ENCODE measurements at regions not wholly inside any gene's neighbourhood (a gene's known extent, or its start where the extent isn't known, plus 50 kb on each side); places are given as distances from the start of the nearest gene placed in this dataset.

GRCh38 chr20:19125508-19125907, 86.9 kb upstream of the SLC24A3 start:
- Histone ChIP-seq H3K4me2 (ENCODE audit: low read length) (no peak overlapping the region), H4K20me1 (ENCODE audit: insufficient read depth) (no peaks in the 10 kb centered on the region), H3K27ac (ENCODE audit: low read length) (no peak overlapping the region), H3K36me3 (ENCODE audit: insufficient read depth, low read length) (no peaks in the 10 kb centered on the region), H2AFZ (ENCODE audit: low read depth, low read length) (no peak overlapping the region), H3K79me2 (replicated peaks; ENCODE audit: insufficient read depth, low read length) (no peaks in the 10 kb centered on the region), H3K9me3 (ENCODE audit: low read length) (no peaks in the 10 kb centered on the region), H3K9ac (ENCODE audit: low read length) (no peak overlapping the region), H3K4me3 (ENCODE audit: low read length) (no peak overlapping the region), H3F3A (ENCODE audit: insufficient read depth, low read length, poor library complexity, severe bottlenecking) (no peaks in the 10 kb centered on the region), H3K27me3 (ENCODE audit: insufficient read depth, low read depth, low read length) (no peaks in the 10 kb centered on the region), H3K9me2 (ENCODE audit: insufficient read depth, low read length) (no peaks in the 10 kb centered on the region)
- TF ChIP-seq SMC3 (conservative IDR thresholded peaks at IDR 0.05; ENCODE audit: poor library complexity) (no peak), TAF1 (IDR thresholded peaks at IDR 0.05; ENCODE audit: low read depth) (no peak), CTCF (IDR thresholded peaks at IDR 0.05; ENCODE audit: poor library complexity, severe bottlenecking) (no peak), EZH2 (IDR thresholded peaks at IDR 0.05; ENCODE audit: borderline replicate concordance, insufficient read depth, low read length, poor library complexity, severe bottlenecking) (no peak), RAD21 (conservative IDR thresholded peaks at IDR 0.05) (no peak), MXI1 (conservative IDR thresholded peaks at IDR 0.05; ENCODE audit: poor library complexity, severe bottlenecking) (no peak)
- TF ChIP-seq, protein P1, sequence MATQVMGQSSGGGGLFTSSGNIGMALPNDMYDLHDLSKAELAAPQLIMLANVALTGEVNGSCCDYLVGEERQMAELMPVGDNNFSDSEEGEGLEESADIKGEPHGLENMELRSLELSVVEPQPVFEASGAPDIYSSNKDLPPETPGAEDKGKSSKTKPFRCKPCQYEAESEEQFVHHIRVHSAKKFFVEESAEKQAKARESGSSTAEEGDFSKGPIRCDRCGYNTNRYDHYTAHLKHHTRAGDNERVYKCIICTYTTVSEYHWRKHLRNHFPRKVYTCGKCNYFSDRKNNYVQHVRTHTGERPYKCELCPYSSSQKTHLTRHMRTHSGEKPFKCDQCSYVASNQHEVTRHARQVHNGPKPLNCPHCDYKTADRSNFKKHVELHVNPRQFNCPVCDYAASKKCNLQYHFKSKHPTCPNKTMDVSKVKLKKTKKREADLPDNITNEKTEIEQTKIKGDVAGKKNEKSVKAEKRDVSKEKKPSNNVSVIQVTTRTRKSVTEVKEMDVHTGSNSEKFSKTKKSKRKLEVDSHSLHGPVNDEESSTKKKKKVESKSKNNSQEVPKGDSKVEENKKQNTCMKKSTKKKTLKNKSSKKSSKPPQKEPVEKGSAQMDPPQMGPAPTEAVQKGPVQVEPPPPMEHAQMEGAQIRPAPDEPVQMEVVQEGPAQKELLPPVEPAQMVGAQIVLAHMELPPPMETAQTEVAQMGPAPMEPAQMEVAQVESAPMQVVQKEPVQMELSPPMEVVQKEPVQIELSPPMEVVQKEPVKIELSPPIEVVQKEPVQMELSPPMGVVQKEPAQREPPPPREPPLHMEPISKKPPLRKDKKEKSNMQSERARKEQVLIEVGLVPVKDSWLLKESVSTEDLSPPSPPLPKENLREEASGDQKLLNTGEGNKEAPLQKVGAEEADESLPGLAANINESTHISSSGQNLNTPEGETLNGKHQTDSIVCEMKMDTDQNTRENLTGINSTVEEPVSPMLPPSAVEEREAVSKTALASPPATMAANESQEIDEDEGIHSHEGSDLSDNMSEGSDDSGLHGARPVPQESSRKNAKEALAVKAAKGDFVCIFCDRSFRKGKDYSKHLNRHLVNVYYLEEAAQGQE (IDR thresholded peaks at IDR 0.05; ENCODE audit: borderline replicate concordance), result no peak

DNA sequence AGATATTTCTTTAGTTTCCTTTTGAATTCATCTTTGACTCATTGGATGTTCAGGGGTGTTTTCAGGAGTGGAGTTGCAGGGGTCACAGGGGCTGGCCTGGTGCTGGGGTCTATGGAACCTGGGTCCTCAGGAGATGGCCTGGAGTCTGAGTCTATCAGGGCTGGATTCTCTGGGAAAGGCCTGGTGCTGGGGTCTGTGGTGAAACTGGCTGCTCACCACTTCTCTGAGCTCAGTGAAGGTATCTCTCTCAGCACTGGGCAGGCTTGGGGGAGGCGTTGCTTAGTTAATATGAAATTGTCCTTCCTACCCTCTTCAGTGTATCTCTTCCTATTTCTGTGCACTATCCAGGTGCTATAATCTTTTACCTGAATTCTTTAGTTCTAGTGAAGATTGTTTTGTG, 83.1 kb upstream of the SLC24A3 start:
- Histone ChIP-seq H3K4me2 (ENCODE audit: low read length) (no peak overlapping the region), H2AFZ (ENCODE audit: low read depth, low read length) (no peak overlapping the region), H3K9me2 (ENCODE audit: insufficient read depth, low read length) (no peaks in the 10 kb centered on the region), H4K20me1 (ENCODE audit: insufficient read depth) (no peaks in the 10 kb centered on the region), H3K36me3 (ENCODE audit: insufficient read depth, low read length) (no peaks in the 10 kb centered on the region), H3K27me3 (ENCODE audit: insufficient read depth, low read depth, low read length) (no peaks in the 10 kb centered on the region), H3F3A (ENCODE audit: insufficient read depth, low read length, poor library complexity, severe bottlenecking) (no peaks in the 10 kb centered on the region), H3K27ac (ENCODE audit: low read length) (no peak overlapping the region), H3K9ac (ENCODE audit: low read length) (no peak overlapping the region), H3K9me3 (ENCODE audit: low read length) (no peaks in the 10 kb centered on the region), H3K79me2 (replicated peaks; ENCODE audit: insufficient read depth, low read length) (no peaks in the 10 kb centered on the region), H3K4me3 (ENCODE audit: low read length) (no peak overlapping the region)
- TF ChIP-seq MXI1 (conservative IDR thresholded peaks at IDR 0.05; ENCODE audit: poor library complexity, severe bottlenecking) (no peak), RAD21 (conservative IDR thresholded peaks at IDR 0.05) (no peak), TAF1 (IDR thresholded peaks at IDR 0.05; ENCODE audit: low read depth) (no peak), SMC3 (conservative IDR thresholded peaks at IDR 0.05; ENCODE audit: poor library complexity) (no peak), EZH2 (IDR thresholded peaks at IDR 0.05; ENCODE audit: borderline replicate concordance, insufficient read depth, low read length, poor library complexity, severe bottlenecking) (no peak)
- TF ChIP-seq, protein P1 (IDR thresholded peaks at IDR 0.05; ENCODE audit: borderline replicate concordance), result no peak

Data from neural cell (in vitro differentiated cells).